ENCODE measurements at regions not wholly inside any gene's neighbourhood (a gene's known extent, or its start where the extent isn't known, plus 50 kb on each side); places are given as distances from the start of the nearest gene placed in this dataset.

- no peak for TF ChIP-seq CTCF (IDR thresholded peaks at IDR 0.05; ENCODE audit: insufficient read depth, low read length, poor library complexity, severe bottlenecking)
- TF ChIP-seq EZH2phosphoT487 (conservative IDR thresholded peaks at IDR 0.05; ENCODE audit: low read length): no peak
Observed at GRCh38 chr3:137694836-137695235, 69.3 kb upstream of the SOX14 start.

Data from SU-DHL-6 (cell line).